Prostate gland (tissue), 2 donors: ENCODE measurements at regions not wholly inside any gene's neighbourhood (a gene's known extent, or its start where the extent isn't known, plus 50 kb on each side); places are given as distances from the start of the nearest gene placed in this dataset.
"Not testable (repeated sequence)": the region's sequence is repeated elsewhere in the genome, so short reads cannot be mapped to it uniquely, and the experiment has no call there.

Experiments used
- DNase-seq: peaks from one replicate; pipeline ENCODE4 v3.0.0-alpha.2; 2019; ENCODE audit warnings: low spot score
- H3K27ac ChIP-seq, 2 donors: fragments of 200-600 bp; sonication (generic); 2 replicates each; pipeline ENCODE4 v1.5.1; 2017 to 2019
- H3K27me3 ChIP-seq: fragments of 200-600 bp; sonication (generic); replicated peaks from 2 replicates; pipeline ENCODE4 v1.5.1; 2019; ENCODE audit not compliant: insufficient read depth
- H3K36me3 ChIP-seq, 2 donors: fragments of 200-600 bp; sonication (generic); 1 replicate in 1 of 2; 2 replicates in 1 of 2; pipeline versions ENCODE4 v1.5.1 to v1.8.1; 2017 to 2019
- H3K4me1 ChIP-seq: fragments of 200-600 bp; sonication (generic); replicated peaks from 2 replicates; pipeline ENCODE4 v1.5.1; 2019
- H3K4me3 ChIP-seq, 2 donors: fragments of 200-600 bp; sonication (generic); 2 replicates each; pipeline ENCODE4 v1.5.1; 2017 to 2019
- H3K9me3 ChIP-seq: fragments of 200-600 bp; sonication (generic); 2 replicates; pipeline ENCODE4 v1.5.1; 2017
- CTCF ChIP-seq, 4 experiments: fragments of 200-600 bp in 2 of 4; fragments of 450-650 bp in 2 of 4; sonication (generic) in 2 of 4; IDR thresholded peaks; 1 replicate in 3 of 4; 2 replicates in 1 of 4; pipeline ENCODE4 v1.5.1; 2016 to 2019; ENCODE audit warnings: antibody characterized with exemption in 4 of 4, mild to moderate bottlenecking in 2 of 4, moderate library complexity in 2 of 4
- POLR2A ChIP-seq: fragments of 450-650 bp; IDR thresholded peaks from one replicate; pipeline ENCODE4 v1.6.1; 2016; ENCODE audit warnings: antibody characterized with exemption, mild to moderate bottlenecking
- POLR2AphosphoS5 ChIP-seq: sonication (generic); formaldehyde crosslinking; IDR thresholded peaks from one replicate; pipeline ENCODE4 v1.6.1; 2017; ENCODE audit warnings: antibody characterized with exemption
- WGBS: methylation state at CpG from one replicate; pipeline ENCODE4 v1.1.5; 2018; 5-methylcytosine and 5-hydroxymethylcytosine counted together
- intact Hi-C: fragments of 100-400 bp; cut with DNase I; formaldehyde crosslinking; loops from one replicate; pipeline ENCODE4 v1.14.2; 2022

GRCh38 chr7:28330384-28331070, 81.8 kb upstream of the CREB5 start:
- no peaks in the 10 kb centered on the region for H3K36me3 ChIP-seq
- H3K27me3 ChIP-seq = no peaks in the 10 kb centered on the region
- DNase-seq = no peak
- TF ChIP-seq POLR2AphosphoS5 = no peak
- no peak for TF ChIP-seq CTCF (IDR thresholded peaks at IDR 0.05)
- no peak for TF ChIP-seq POLR2A
- intact Hi-C loops = no loop called here
- WGBS = 58% methylated on average over 4 of the region's 4 CpGs
- no peak overlapping the region for H3K27ac ChIP-seq
- H3K4me1 ChIP-seq = no peaks in the 10 kb centered on the region
- H3K9me3 ChIP-seq = no peaks in the 10 kb centered on the region
- no peak overlapping the region for H3K4me3 ChIP-seq

- H3K27me3 ChIP-seq = no peaks in the 10 kb centered on the region
- no peaks in the 10 kb centered on the region for H3K4me1 ChIP-seq
- intact Hi-C loops = no loop called here
- DNase-seq = no peak
- no peaks in the 10 kb centered on the region for H3K9me3 ChIP-seq
- 93% methylated on average over 4 of the region's 4 CpGs for WGBS
- TF ChIP-seq POLR2AphosphoS5 = no peak
- no peak for TF ChIP-seq CTCF (IDR thresholded peaks at IDR 0.05)
- TF ChIP-seq POLR2A = no peak
- H3K36me3 ChIP-seq = no peaks in the 10 kb centered on the region
- no peak overlapping the region for H3K27ac ChIP-seq
- no peak overlapping the region for H3K4me3 ChIP-seq
Observed at GRCh38 chr7:28332046-28332445, 80.3 kb upstream of the CREB5 start.

- H3K9me3 ChIP-seq, H3K4me1 ChIP-seq, DNase-seq, intact Hi-C loops, H3K4me3 ChIP-seq, H3K27ac ChIP-seq, H3K36me3 ChIP-seq, H3K27me3 ChIP-seq: not testable (repeated sequence)
Observed at GRCh38 chr7:28333548-28333947, 78.8 kb upstream of the CREB5 start.

- Histone ChIP-seq H3K27me3 (no peaks in the 10 kb centered on the region), H3K4me1 (no peaks in the 10 kb centered on the region), H3K27ac (no peak overlapping the region), H3K4me3 (no peak overlapping the region), H3K9me3 (no peaks in the 10 kb centered on the region), H3K36me3 (no peaks in the 10 kb centered on the region)
- intact Hi-C loops = no loop called here
- 94% methylated on average over 2 of the region's 2 CpGs for WGBS
- no peak for DNase-seq
- TF ChIP-seq POLR2A (no peak), POLR2AphosphoS5 (no peak), CTCF (IDR thresholded peaks at IDR 0.05) (no peak)
Observed at GRCh38 chr7:28336806-28337205, 75.5 kb upstream of the CREB5 start.

GRCh38 chr7:28338041-28338440, 74.3 kb upstream of the CREB5 start:
- 78% methylated on average over 3 of the region's 3 CpGs for WGBS
- TF ChIP-seq POLR2AphosphoS5 (no peak), POLR2A (no peak), CTCF (IDR thresholded peaks at IDR 0.05) (no peak)
- Histone ChIP-seq H3K4me3 (no peak overlapping the region), H3K9me3 (no peaks in the 10 kb centered on the region), H3K27ac (no peak overlapping the region), H3K36me3 (no peaks in the 10 kb centered on the region), H3K27me3 (no peaks in the 10 kb centered on the region), H3K4me1 (no peaks in the 10 kb centered on the region)
- intact Hi-C loops = no loop called here
- DNase-seq = no peak
